ENCODE measurements at regions not wholly inside any gene's neighbourhood (a gene's known extent, or its start where the extent isn't known, plus 50 kb on each side); places are given as distances from the start of the nearest gene placed in this dataset.
"Not testable (repeated sequence)": the region's sequence is repeated elsewhere in the genome, so short reads cannot be mapped to it uniquely, and the experiment has no call there.

GRCh38 chr17:33950061-33950460 is 305.0 kb upstream of the CCL2 start:
- no peak for DNase-seq

- DNase-seq: no peak
Measured at GRCh38 chr17:33952425-33952824, 302.7 kb upstream of the CCL2 start.

- DNase-seq: no peak
Measured at GRCh38 chr17:33954597-33954996, 300.5 kb upstream of the CCL2 start.

GRCh38 chr17:33955461-33955860 is 299.6 kb upstream of the CCL2 start:
- DNase-seq: no peak

GRCh38 chr17:33959098-33959497 is 296.0 kb upstream of the CCL2 start:
- not testable (repeated sequence) for DNase-seq

- no peak for DNase-seq
Measured at GRCh38 chr17:33962857-33963655, 292.0 kb upstream of the CCL2 start.

- no peak for DNase-seq
Measured at GRCh38 chr17:33964344-33964979, 290.6 kb upstream of the CCL2 start.

GRCh38 chr17:33966410-33967059 is 288.6 kb upstream of the CCL2 start:
- no peak for DNase-seq

- no peak for DNase-seq
Measured at GRCh38 chr17:33967608-33968349, 287.3 kb upstream of the CCL2 start.

GRCh38 chr17:33968350-33969044 is 286.6 kb upstream of the CCL2 start:
- DNase-seq: no peak

- DNase-seq: no peak
Measured at GRCh38 chr17:33970279-33970678, 284.8 kb upstream of the CCL2 start.

GRCh38 chr17:33972763-33973162 is 282.3 kb upstream of the CCL2 start:
- DNase-seq: no peak

GRCh38 chr17:33973491-33973890 is 281.6 kb upstream of the CCL2 start:
- no peak for DNase-seq

GRCh38 chr17:33974276-33974675 is 280.8 kb upstream of the CCL2 start:
- DNase-seq: no peak

- no peak for DNase-seq
Measured at GRCh38 chr17:33976831-33977230, 278.3 kb upstream of the CCL2 start.

- no peak for DNase-seq
Measured at GRCh38 chr17:33977729-33978514, 277.2 kb upstream of the CCL2 start.

GRCh38 chr17:33978889-33979288 is 276.2 kb upstream of the CCL2 start:
- no peak for DNase-seq

GRCh38 chr17:33980193-33980592 is 274.9 kb upstream of the CCL2 start:
- no peak for DNase-seq

GRCh38 chr17:33981711-33982601 is 273.1 kb upstream of the CCL2 start:
- no peak for DNase-seq

GRCh38 chr17:33982909-33983308 is 272.2 kb upstream of the CCL2 start:
- DNase-seq: no peak

Measured in activated CD8-positive, alpha-beta memory T cell treated with anti-CD3 and anti-CD28 coated beads, Interleukin-2, amount 50 U/mL, for 4 hours (primary cell).